HEK293 (cell line): ENCODE measurements at regions not wholly inside any gene's neighbourhood (a gene's known extent, or its start where the extent isn't known, plus 50 kb on each side); places are given as distances from the start of the nearest gene placed in this dataset.

Experiments
- CTCF ChIA-PET: fragments of 350-600 bp; formaldehyde crosslinking; extraction: SDS; loops from one replicate; lab custom pipeline; 2021; ENCODE audit warnings: antibody characterized with exemption; lab: Yijun Ruan, JAX
- POLR2A ChIA-PET: fragments of 300-600 bp; formaldehyde crosslinking; extraction: SDS; loops from one replicate; lab custom pipeline; 2020; ENCODE audit warnings: antibody characterized with exemption, inconsistent platforms; lab: Yijun Ruan, JAX
- H3K27ac ChIP-seq: fragments of 200-500 bp; sonication (Bioruptor generic); 2 replicates; pipeline ENCODE4 v1.5.1; 2014; ENCODE audit warnings: low read depth, low read length, control low read depth, inconsistent platforms; ENCODE audit errors: extremely low read depth
- H3K36me3 ChIP-seq, 2 experiments: fragments of 200-500 bp in 1 of 2; sonication (Bioruptor generic) in 1 of 2; 1 replicate in 1 of 2; 2 replicates in 1 of 2; pipeline ENCODE4 v1.5.1; 2014 to 2017; ENCODE audit warnings: inconsistent platforms in 2 of 2, low read length in 2 of 2; ENCODE audit not compliant: control insufficient read depth in 2 of 2, insufficient read depth in 1 of 2
- H3K4me1 ChIP-seq: fragments of 200-500 bp; sonication (Bioruptor generic); 2 replicates; pipeline ENCODE4 v1.5.1; 2014; ENCODE audit warnings: mild to moderate bottlenecking, low read length, inconsistent platforms; ENCODE audit not compliant: control insufficient read depth, insufficient read depth
- H3K4me3 ChIP-seq: 2 replicates; pipeline ENCODE4 v1.5.1; 2011; ENCODE audit warnings: low read depth, mild to moderate bottlenecking, control low read depth, low read length, moderate library complexity
- H3K9me3 ChIP-seq: fragments of 200-500 bp; sonication (Bioruptor generic); 2 replicates; pipeline ENCODE4 v1.5.1; 2014; ENCODE audit warnings: low read depth, low read length, inconsistent platforms; ENCODE audit not compliant: control insufficient read depth, insufficient read depth
- ELK4 ChIP-seq: IDR thresholded peaks from 2 replicates; pipeline ENCODE4 v1.6.1; 2011; ENCODE audit warnings: mild to moderate bottlenecking, low read depth, low read length, borderline replicate concordance
- KLF1 ChIP-seq: fragments of 450-650 bp; formaldehyde crosslinking; IDR thresholded peaks from 2 replicates; pipeline ENCODE4 v1.5.1; 2016; ENCODE audit warnings: missing biosample characterization, missing genetic modification characterization
- KLF16 ChIP-seq: fragments of 450-650 bp; formaldehyde crosslinking; IDR thresholded peaks from 2 replicates; pipeline ENCODE4 v1.5.1; 2017; ENCODE audit warnings: missing biosample characterization, missing genetic modification characterization
- KLF8 ChIP-seq: fragments of 450-650 bp; formaldehyde crosslinking; IDR thresholded peaks from 2 replicates; pipeline ENCODE4 v1.5.1; 2016; ENCODE audit warnings: missing biosample characterization, missing genetic modification characterization
- OSR2 ChIP-seq: fragments of 450-650 bp; formaldehyde crosslinking; IDR thresholded peaks from 2 replicates; pipeline ENCODE4 v1.5.1; 2016; ENCODE audit warnings: missing biosample characterization, missing genetic modification characterization
- SETDB1 ChIP-seq: IDR thresholded peaks from one replicate; pipeline ENCODE4 v1.6.1; 2017; ENCODE audit warnings: mild to moderate bottlenecking, low read length, moderate library complexity, mixed read lengths; ENCODE audit not compliant: insufficient read length
- TRIM28 ChIP-seq: IDR thresholded peaks from 2 replicates; pipeline ENCODE4 v1.6.1; 2011; ENCODE audit warnings: low read length, control low read depth, borderline replicate concordance
- ZBTB21 ChIP-seq: fragments of 450-650 bp; formaldehyde crosslinking; IDR thresholded peaks from 2 replicates; pipeline ENCODE4 v1.5.1; 2017; ENCODE audit warnings: missing biosample characterization, missing genetic modification characterization
- ZBTB7A ChIP-seq: fragments of 450-650 bp; formaldehyde crosslinking; IDR thresholded peaks from 2 replicates; pipeline ENCODE4 v1.5.1; 2016; ENCODE audit warnings: low read depth, missing biosample characterization, missing genetic modification characterization
- ZBTB8A ChIP-seq: fragments of 450-650 bp; formaldehyde crosslinking; IDR thresholded peaks from 2 replicates; pipeline ENCODE4 v1.5.1; 2016; ENCODE audit warnings: missing biosample characterization, missing genetic modification characterization
- ZEB2 ChIP-seq: fragments of 450-650 bp; formaldehyde crosslinking; IDR thresholded peaks from 2 replicates; pipeline ENCODE4 v1.5.1; 2016; ENCODE audit warnings: missing biosample characterization, missing genetic modification characterization
- ZFHX2 ChIP-seq: fragments of 450-650 bp; formaldehyde crosslinking; conservative IDR thresholded peaks from 2 replicates; pipeline ENCODE4 v1.5.1; 2016; ENCODE audit warnings: missing biosample characterization, missing genetic modification characterization
- ZFP37 ChIP-seq: fragments of 450-650 bp; formaldehyde crosslinking; IDR thresholded peaks from 2 replicates; pipeline ENCODE4 v1.5.1; 2016; ENCODE audit warnings: missing biosample characterization, missing genetic modification characterization
- ZNF202 ChIP-seq: fragments of 450-650 bp; formaldehyde crosslinking; IDR thresholded peaks from 2 replicates; pipeline ENCODE4 v1.5.1; 2016; ENCODE audit warnings: missing biosample characterization, missing genetic modification characterization, borderline replicate concordance
- ZNF292 ChIP-seq: fragments of 450-650 bp; formaldehyde crosslinking; IDR thresholded peaks from 2 replicates; pipeline ENCODE4 v1.5.1; 2016; ENCODE audit warnings: low read depth, missing biosample characterization, missing genetic modification characterization, borderline replicate concordance
- ZNF324 ChIP-seq: fragments of 450-650 bp; formaldehyde crosslinking; IDR thresholded peaks from 2 replicates; pipeline ENCODE4 v1.5.1; 2016; ENCODE audit warnings: missing biosample characterization, missing genetic modification characterization
- ZNF416 ChIP-seq: fragments of 450-650 bp; formaldehyde crosslinking; IDR thresholded peaks from 2 replicates; pipeline ENCODE4 v1.5.1; 2016; ENCODE audit warnings: missing biosample characterization, missing genetic modification characterization
- ZNF433 ChIP-seq: fragments of 450-650 bp; formaldehyde crosslinking; IDR thresholded peaks from 2 replicates; pipeline ENCODE4 v1.5.1; 2016; ENCODE audit warnings: missing biosample characterization, missing genetic modification characterization, low read depth
- ZNF529 ChIP-seq: fragments of 450-650 bp; formaldehyde crosslinking; IDR thresholded peaks from 2 replicates; pipeline ENCODE4 v1.5.1; 2017; ENCODE audit warnings: missing genetic modification characterization, missing biosample characterization; ENCODE audit not compliant: insufficient replicate concordance
- ZNF544 ChIP-seq: fragments of 450-650 bp; formaldehyde crosslinking; IDR thresholded peaks from 2 replicates; pipeline ENCODE4 v1.5.0; 2017; ENCODE audit warnings: missing biosample characterization, missing genetic modification characterization
- ZNF610 ChIP-seq: fragments of 450-650 bp; formaldehyde crosslinking; IDR thresholded peaks from 2 replicates; pipeline ENCODE4 v1.5.1; 2016; ENCODE audit warnings: missing biosample characterization, missing genetic modification characterization, borderline replicate concordance
- ZNF624 ChIP-seq: fragments of 450-650 bp; formaldehyde crosslinking; IDR thresholded peaks from 2 replicates; pipeline ENCODE4 v1.5.1; 2017; ENCODE audit warnings: missing biosample characterization, missing genetic modification characterization
- ZNF626 ChIP-seq: fragments of 450-650 bp; sonication (Bioruptor Pico); formaldehyde crosslinking; IDR thresholded peaks from 2 replicates; pipeline ENCODE4 v1.5.1; 2018; ENCODE audit warnings: missing biosample characterization, missing genetic modification characterization, inconsistent platforms
- ZNF701 ChIP-seq: fragments of 450-650 bp; formaldehyde crosslinking; IDR thresholded peaks from 2 replicates; pipeline ENCODE4 v1.5.1; 2016; ENCODE audit warnings: missing biosample characterization, missing genetic modification characterization
- ZNF747 ChIP-seq: fragments of 450-650 bp; formaldehyde crosslinking; IDR thresholded peaks from 2 replicates; pipeline ENCODE4 v1.5.1; 2016; ENCODE audit warnings: missing biosample characterization, missing genetic modification characterization
- ZNF76 ChIP-seq: fragments of 450-650 bp; formaldehyde crosslinking; IDR thresholded peaks from 2 replicates; pipeline ENCODE4; 2016; ENCODE audit warnings: low read depth, missing biosample characterization, missing genetic modification characterization, borderline replicate concordance
- TF ChIP-seq, protein P1 (sequence below): fragments of 450-650 bp; formaldehyde crosslinking; IDR thresholded peaks from 2 replicates; pipeline ENCODE4 v1.5.1; 2016; ENCODE audit warnings: missing biosample characterization, missing genetic modification characterization
- TF ChIP-seq, protein P2 (sequence below): fragments of 450-650 bp; formaldehyde crosslinking; IDR thresholded peaks from 2 replicates; pipeline ENCODE4 v1.5.1; 2016; ENCODE audit warnings: missing biosample characterization, missing genetic modification characterization

DNA sequence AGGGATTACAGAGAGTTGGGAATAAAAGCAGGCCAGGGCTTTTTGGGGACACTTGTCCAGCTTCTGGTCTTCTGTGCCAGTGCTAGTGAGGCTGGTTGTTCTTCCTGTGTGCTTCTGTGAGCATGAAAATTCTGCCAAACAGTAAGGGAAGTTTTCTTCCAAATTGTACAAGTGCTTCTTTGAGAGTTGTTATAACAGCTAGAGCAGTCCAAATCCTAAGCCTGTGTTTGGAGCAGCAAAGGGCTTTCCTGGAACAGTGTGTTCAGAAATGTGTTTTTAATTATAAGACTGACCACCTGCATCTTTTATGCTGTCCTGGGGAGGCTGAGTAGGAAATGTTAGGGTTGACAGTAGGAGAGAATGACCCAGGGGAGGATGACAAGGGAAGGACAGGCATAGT, 223.0 kb upstream of the P2RY1 start:
- TF ChIP-seq ZNF624 (tag by site-specific recombination) (no peak), ZEB2 (no peak), ZBTB7A (tag by site-specific recombination) (no peak), ZNF292 (tag by site-specific recombination) (no peak), ZFP37 (tag by site-specific recombination) (no peak), KLF1 (no peak), OSR2 (tag by site-specific recombination) (no peak), ZNF626 (no peak)
- H3K27ac ChIP-seq, result no peak overlapping the region
- CTCF ChIA-PET, result no interaction called here

GRCh38 chr3:152613851-152614250, 221.1 kb upstream of the P2RY1 start:
- no peaks in the 10 kb centered on the region for H3K9me3 ChIP-seq
- CTCF ChIA-PET, result no interaction called here
- TF ChIP-seq ZBTB8A (tag by site-specific recombination), result no peak
- TF ChIP-seq ZNF324 (tag by site-specific recombination), result no peak
- TF ChIP-seq ZNF433 (tag by site-specific recombination), result no peak
- TF ChIP-seq ZNF747 (tag by site-specific recombination), result no peak
- no peak for TF ChIP-seq ZNF610 (tag by site-specific recombination)
- no peak for TF ChIP-seq KLF8 (tag by site-specific recombination)
- no peak for TF ChIP-seq ZNF529 (tag by site-specific recombination)
- no peak for TF ChIP-seq ZNF544 (tag by site-specific recombination)
- TF ChIP-seq TRIM28, result no peak
- TF ChIP-seq ZFHX2 (tag by site-specific recombination), result no peak
- no peak for TF ChIP-seq ZNF416
- no peak for TF ChIP-seq ZBTB21
- TF ChIP-seq ZNF76, result no peak
- TF ChIP-seq, protein P1, sequence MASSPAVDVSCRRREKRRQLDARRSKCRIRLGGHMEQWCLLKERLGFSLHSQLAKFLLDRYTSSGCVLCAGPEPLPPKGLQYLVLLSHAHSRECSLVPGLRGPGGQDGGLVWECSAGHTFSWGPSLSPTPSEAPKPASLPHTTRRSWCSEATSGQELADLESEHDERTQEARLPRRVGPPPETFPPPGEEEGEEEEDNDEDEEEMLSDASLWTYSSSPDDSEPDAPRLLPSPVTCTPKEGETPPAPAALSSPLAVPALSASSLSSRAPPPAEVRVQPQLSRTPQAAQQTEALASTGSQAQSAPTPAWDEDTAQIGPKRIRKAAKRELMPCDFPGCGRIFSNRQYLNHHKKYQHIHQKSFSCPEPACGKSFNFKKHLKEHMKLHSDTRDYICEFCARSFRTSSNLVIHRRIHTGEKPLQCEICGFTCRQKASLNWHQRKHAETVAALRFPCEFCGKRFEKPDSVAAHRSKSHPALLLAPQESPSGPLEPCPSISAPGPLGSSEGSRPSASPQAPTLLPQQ (tag by site-specific recombination), result no peak
- no peak for TF ChIP-seq ZNF701 (tag by site-specific recombination)
- TF ChIP-seq ELK4, result no peak
- no peak for TF ChIP-seq KLF16 (tag by site-specific recombination)
- no peak for TF ChIP-seq ZNF202
- TF ChIP-seq, protein P2, sequence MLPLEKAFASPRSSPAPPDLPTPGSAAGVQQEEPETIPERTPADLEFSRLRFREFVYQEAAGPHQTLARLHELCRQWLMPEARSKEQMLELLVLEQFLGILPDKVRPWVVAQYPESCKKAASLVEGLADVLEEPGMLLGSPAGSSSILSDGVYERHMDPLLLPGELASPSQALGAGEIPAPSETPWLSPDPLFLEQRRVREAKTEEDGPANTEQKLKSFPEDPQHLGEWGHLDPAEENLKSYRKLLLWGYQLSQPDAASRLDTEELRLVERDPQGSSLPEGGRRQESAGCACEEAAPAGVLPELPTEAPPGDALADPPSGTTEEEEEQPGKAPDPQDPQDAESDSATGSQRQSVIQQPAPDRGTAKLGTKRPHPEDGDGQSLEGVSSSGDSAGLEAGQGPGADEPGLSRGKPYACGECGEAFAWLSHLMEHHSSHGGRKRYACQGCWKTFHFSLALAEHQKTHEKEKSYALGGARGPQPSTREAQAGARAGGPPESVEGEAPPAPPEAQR (tag by site-specific recombination), result no peak
- no peak for TF ChIP-seq SETDB1
- H3K27ac ChIP-seq, result no peak overlapping the region
- POLR2A ChIA-PET, result no interaction called here
- no peaks in the 10 kb centered on the region for H3K36me3 ChIP-seq
- H3K4me3 ChIP-seq, result no peak overlapping the region
- no peaks in the 10 kb centered on the region for H3K4me1 ChIP-seq

More for the DNA sequence above, 223.0 kb upstream of the P2RY1 start:
- Histone ChIP-seq H3K4me1 (no peaks in the 10 kb centered on the region), H3K36me3 (no peaks in the 10 kb centered on the region), H3K4me3 (no peak overlapping the region), H3K9me3 (no peaks in the 10 kb centered on the region)
- POLR2A ChIA-PET, result no interaction called here
